VCaP (cell line): ENCODE measurements at regions not wholly inside any gene's neighbourhood (a gene's known extent, or its start where the extent isn't known, plus 50 kb on each side); places are given as distances from the start of the nearest gene placed in this dataset.

Source experiments
- H3K27ac ChIP-seq: fragments of 450-650 bp; 2 replicates; pipeline ENCODE4 v1.5.1; 2017
- CTCF ChIP-seq: fragments of 450-650 bp; conservative IDR thresholded peaks from 2 replicates; pipeline ENCODE4 v1.5.1; 2017; ENCODE audit warnings: mild to moderate bottlenecking, moderate library complexity

- no peak for TF ChIP-seq CTCF
- no peak overlapping the region for H3K27ac ChIP-seq
Observed at GRCh38 chr11:130766650-130767565, 149.4 kb downstream of the SNX19 start.

GRCh38 chr11:130769782-130770535 lies 146.3 kb downstream of the SNX19 start:
- H3K27ac ChIP-seq = peak overlapping the region; percentile 55
- TF ChIP-seq CTCF = no peak

- H3K27ac ChIP-seq = no peak overlapping the region
- TF ChIP-seq CTCF = no peak
Observed at GRCh38 chr11:130771708-130772107, 144.6 kb downstream of the SNX19 start.

GRCh38 chr11:130772266-130773227 lies 143.7 kb downstream of the SNX19 start:
- TF ChIP-seq CTCF = no peak

GRCh38 chr11:130773244-130773820 lies 142.9 kb downstream of the SNX19 start:
- H3K27ac ChIP-seq = no peak overlapping the region
- TF ChIP-seq CTCF = no peak

More at GRCh38 chr11:130772266-130773227, 143.7 kb downstream of the SNX19 start:
- no peak overlapping the region for H3K27ac ChIP-seq

- TF ChIP-seq CTCF = no peak
- H3K27ac ChIP-seq = no peak overlapping the region
Observed at GRCh38 chr11:130774703-130775102, 141.6 kb downstream of the SNX19 start.
